OCI-LY3 (cell line): ENCODE measurements at regions not wholly inside any gene's neighbourhood (a gene's known extent, or its start where the extent isn't known, plus 50 kb on each side); places are given as distances from the start of the nearest gene placed in this dataset.

ENCODE experiments used
- H2AFZ ChIP-seq: fragments of 200-600, 300-600 bp; shearing (Covaris generic); 2 replicates; pipeline ENCODE4 v1.6.0; 2014; ENCODE audit warnings: antibody characterized with exemption, low read depth, low read length
- H3K27ac ChIP-seq: fragments of 200-600, 300-600 bp; sonication (generic); 2 replicates; pipeline ENCODE4 v1.5.1; 2014; ENCODE audit warnings: mild to moderate bottlenecking, low read length, moderate library complexity, mixed read lengths
- H3K27me3 ChIP-seq: fragments of 200-600, 300-600 bp; sonication (generic); 2 replicates; pipeline ENCODE4 v1.6.1; 2014; ENCODE audit warnings: low read depth, low read length, mixed read lengths
- H3K36me3 ChIP-seq: fragments of 200-600, 300-600 bp; sonication (generic); replicated peaks from 2 replicates; pipeline ENCODE3; 2014; ENCODE audit warnings: low read depth, low read length, mixed read lengths
- H3K4me1 ChIP-seq: fragments of 300-600, 200-600 bp; sonication (generic); 2 replicates; pipeline ENCODE4 v1.6.1; 2014; ENCODE audit warnings: low read length, mixed read lengths
- H3K4me2 ChIP-seq: fragments of 200-600, 300-600 bp; sonication (generic); 2 replicates; pipeline ENCODE4 v1.6.1; 2014; ENCODE audit warnings: low read length, mixed read lengths
- H3K4me3 ChIP-seq: fragments of 300-600, 200-600 bp; sonication (generic); 2 replicates; pipeline ENCODE4 v1.5.1; 2014; ENCODE audit warnings: antibody characterized with exemption, mild to moderate bottlenecking, low read length, moderate library complexity
- H3K79me2 ChIP-seq: fragments of 300-600, 200-600 bp; shearing (Covaris generic); 2 replicates; pipeline ENCODE4 v1.6.1; 2014; ENCODE audit warnings: mild to moderate bottlenecking, low read length, mixed read lengths
- H3K9ac ChIP-seq: fragments of 300-600, 200-600 bp; shearing (Covaris generic); 2 replicates; pipeline ENCODE4 v1.6.0; 2014; ENCODE audit warnings: mild to moderate bottlenecking, low read length, moderate library complexity
- H3K9me3 ChIP-seq: fragments of 200-600, 300-600 bp; shearing (Covaris generic); 2 replicates; pipeline ENCODE4 v1.6.1; 2014; ENCODE audit warnings: low read length, mixed read lengths; ENCODE audit not compliant: insufficient read depth
- H4K20me1 ChIP-seq: fragments of 200-600, 300-600 bp; sonication (generic); 2 replicates; pipeline ENCODE4 v1.6.1; 2016; ENCODE audit warnings: low read length, mixed read lengths; ENCODE audit not compliant: insufficient read depth
- EZH2phosphoT487 ChIP-seq: fragments of 200-600 bp; shearing (Covaris generic); IDR thresholded peaks from 2 replicates; pipeline ENCODE4 v1.6.1; 2018; ENCODE audit warnings: antibody characterized with exemption, mixed run types, low read depth
- TF ChIP-seq, protein P1 (sequence below): fragments of 200-600, 300-600 bp; sonication (generic); IDR thresholded peaks from 2 replicates; pipeline ENCODE4 v1.5.1; 2014; ENCODE audit warnings: antibody characterized with exemption, low read length, low read depth

DNA sequence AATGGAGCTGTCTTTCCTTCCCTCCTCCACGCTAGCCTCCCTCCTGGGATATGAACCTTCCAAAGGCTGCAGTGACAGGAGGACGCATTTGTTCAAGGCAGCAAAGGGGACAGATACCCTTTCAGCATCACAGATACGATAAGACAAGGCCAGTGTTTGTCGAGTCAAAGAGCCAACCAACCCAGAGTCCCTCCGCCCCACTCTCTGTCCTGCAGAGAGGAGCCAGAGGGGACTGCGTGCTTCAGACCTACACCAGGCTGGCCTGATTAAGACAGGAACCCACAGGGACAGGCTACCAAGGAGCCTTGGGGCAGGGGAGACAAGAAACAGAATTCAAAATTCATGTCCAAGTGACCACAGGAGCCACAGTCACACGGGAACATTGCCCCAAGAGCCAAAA lies 72.6 kb upstream of the CDH5 start:
- no peak for TF ChIP-seq EZH2phosphoT487
- TF ChIP-seq, protein P1, sequence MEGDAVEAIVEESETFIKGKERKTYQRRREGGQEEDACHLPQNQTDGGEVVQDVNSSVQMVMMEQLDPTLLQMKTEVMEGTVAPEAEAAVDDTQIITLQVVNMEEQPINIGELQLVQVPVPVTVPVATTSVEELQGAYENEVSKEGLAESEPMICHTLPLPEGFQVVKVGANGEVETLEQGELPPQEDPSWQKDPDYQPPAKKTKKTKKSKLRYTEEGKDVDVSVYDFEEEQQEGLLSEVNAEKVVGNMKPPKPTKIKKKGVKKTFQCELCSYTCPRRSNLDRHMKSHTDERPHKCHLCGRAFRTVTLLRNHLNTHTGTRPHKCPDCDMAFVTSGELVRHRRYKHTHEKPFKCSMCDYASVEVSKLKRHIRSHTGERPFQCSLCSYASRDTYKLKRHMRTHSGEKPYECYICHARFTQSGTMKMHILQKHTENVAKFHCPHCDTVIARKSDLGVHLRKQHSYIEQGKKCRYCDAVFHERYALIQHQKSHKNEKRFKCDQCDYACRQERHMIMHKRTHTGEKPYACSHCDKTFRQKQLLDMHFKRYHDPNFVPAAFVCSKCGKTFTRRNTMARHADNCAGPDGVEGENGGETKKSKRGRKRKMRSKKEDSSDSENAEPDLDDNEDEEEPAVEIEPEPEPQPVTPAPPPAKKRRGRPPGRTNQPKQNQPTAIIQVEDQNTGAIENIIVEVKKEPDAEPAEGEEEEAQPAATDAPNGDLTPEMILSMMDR = no peak
- no peak overlapping the region for H3K4me3 ChIP-seq
- H3K79me2 ChIP-seq = no peaks in the 10 kb centered on the region
- no peaks in the 10 kb centered on the region for H4K20me1 ChIP-seq
- no peak overlapping the region for H3K27ac ChIP-seq
- H3K9me3 ChIP-seq = no peaks in the 10 kb centered on the region
- no peak overlapping the region for H3K4me2 ChIP-seq
- H3K4me1 ChIP-seq = no peaks in the 10 kb centered on the region
- peaks cover 51% of the 10 kb centered on the region for H3K27me3 ChIP-seq
- no peak overlapping the region for H3K9ac ChIP-seq
- H2AFZ ChIP-seq = no peak overlapping the region
- H3K36me3 ChIP-seq = no peaks in the 10 kb centered on the region

DNA sequence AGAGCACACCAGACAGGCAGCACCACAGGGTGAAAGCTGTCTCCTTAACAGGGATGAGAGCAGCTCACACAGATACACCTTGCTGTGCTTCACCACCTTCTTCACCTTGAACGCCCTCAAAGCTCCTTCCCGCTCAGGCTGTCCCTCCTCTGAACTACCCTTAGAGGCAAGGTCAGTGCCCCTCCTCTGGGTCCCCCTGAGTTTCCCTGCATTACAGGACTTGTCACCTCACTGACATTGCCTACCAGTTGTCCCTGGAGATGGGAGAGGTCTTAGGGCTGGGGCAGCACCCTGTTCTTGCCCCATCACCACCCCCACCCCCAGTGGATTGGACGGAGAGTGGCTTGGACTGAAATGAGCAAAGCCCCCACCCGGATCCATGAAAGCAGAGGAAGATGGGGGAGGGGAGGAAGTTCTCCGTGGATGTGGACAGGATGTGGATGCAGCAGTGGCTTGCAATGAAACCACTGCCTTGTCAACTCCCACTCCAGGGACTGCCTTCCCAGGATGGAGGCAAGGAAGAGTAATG lies 73.2 kb upstream of the CDH5 start:
- H3K4me2 ChIP-seq = no peak overlapping the region
- H3K27ac ChIP-seq = no peak overlapping the region
- H3K9ac ChIP-seq = no peak overlapping the region
- no peaks in the 10 kb centered on the region for H4K20me1 ChIP-seq
- no peak overlapping the region for H2AFZ ChIP-seq
- no peaks in the 10 kb centered on the region for H3K9me3 ChIP-seq
- no peaks in the 10 kb centered on the region for H3K36me3 ChIP-seq
- H3K4me1 ChIP-seq = no peaks in the 10 kb centered on the region
- H3K27me3 ChIP-seq = peaks cover 51% of the 10 kb centered on the region
- H3K79me2 ChIP-seq = no peaks in the 10 kb centered on the region
- H3K4me3 ChIP-seq = no peak overlapping the region
- TF ChIP-seq EZH2phosphoT487 = no peak
- TF ChIP-seq, protein P1 = no peak

DNA sequence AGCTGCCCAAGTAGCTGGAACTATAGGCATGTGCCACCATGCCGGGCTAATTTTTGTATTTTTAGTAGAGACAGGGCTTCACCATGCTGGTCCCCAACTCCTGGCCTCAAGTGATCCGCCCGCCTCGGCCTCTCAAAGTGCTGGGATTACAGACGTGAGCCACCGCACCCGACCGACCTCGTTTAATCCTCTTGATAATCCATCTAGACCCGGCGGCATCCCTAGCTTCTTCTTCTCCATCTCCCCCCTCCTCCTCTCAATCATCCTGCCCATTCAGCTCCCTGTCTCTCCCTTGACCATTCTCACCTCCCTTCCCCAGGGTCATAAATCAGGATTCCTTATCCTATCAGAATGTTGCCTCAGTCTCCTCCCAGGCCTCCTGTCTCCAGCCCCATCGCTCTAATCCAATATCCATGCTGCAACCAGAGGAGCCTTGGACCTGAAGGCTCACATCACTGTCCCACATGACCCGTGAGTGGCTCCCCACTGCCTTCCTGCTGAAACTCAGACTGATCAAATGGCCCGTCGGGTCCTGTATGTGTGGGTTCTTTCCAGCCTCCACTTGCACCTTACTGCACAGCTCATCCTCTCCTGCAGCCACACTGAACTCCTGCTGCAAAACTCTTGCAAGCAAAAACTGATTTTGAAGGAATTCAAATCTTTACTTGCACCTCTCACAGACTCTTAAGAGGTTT lies 74.1 kb upstream of the CDH5 start:
- no peak overlapping the region for H3K27ac ChIP-seq
- H3K79me2 ChIP-seq = no peaks in the 10 kb centered on the region
- no peaks in the 10 kb centered on the region for H3K9me3 ChIP-seq
- H3K4me2 ChIP-seq = no peak overlapping the region
- no peaks in the 10 kb centered on the region for H4K20me1 ChIP-seq
- no peak overlapping the region for H3K9ac ChIP-seq
- H2AFZ ChIP-seq = no peak overlapping the region
- TF ChIP-seq EZH2phosphoT487 = no peak
- TF ChIP-seq, protein P1 = no peak
- H3K4me1 ChIP-seq = no peaks in the 10 kb centered on the region
- H3K27me3 ChIP-seq = peaks cover 48% of the 10 kb centered on the region
- H3K4me3 ChIP-seq = no peak overlapping the region
- no peaks in the 10 kb centered on the region for H3K36me3 ChIP-seq

DNA sequence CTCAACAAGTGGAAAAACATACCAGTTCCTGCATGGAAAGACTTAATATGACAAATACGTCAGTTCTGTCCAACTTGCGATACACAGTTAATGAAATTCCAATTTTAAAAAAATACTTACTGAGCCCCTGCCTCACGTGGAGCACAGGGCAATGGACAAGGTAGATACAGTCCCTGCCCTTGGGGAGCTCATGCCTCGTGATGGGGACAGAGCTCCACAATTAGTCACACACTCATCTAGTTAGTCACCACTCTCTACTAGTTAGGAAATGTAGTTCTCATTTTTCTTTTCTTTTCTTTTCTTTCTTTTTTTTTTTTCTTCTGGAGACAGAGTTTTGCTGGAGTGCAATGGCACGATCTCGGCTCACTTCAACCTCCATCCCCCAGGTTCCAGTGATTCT lies 74.7 kb upstream of the CDH5 start:
- TF ChIP-seq, protein P1 = no peak
- Histone ChIP-seq H3K79me2 (no peaks in the 10 kb centered on the region), H3K27ac (no peak overlapping the region), H3K36me3 (no peaks in the 10 kb centered on the region), H3K4me3 (no peak overlapping the region), H4K20me1 (no peaks in the 10 kb centered on the region), H3K9me3 (no peaks in the 10 kb centered on the region), H3K4me1 (no peaks in the 10 kb centered on the region), H2AFZ (no peak overlapping the region), H3K27me3 (peaks cover 43% of the 10 kb centered on the region), H3K4me2 (no peak overlapping the region), H3K9ac (no peak overlapping the region)
